Frontal cortex (tissue), 3 donors: ENCODE measurements at regions not wholly inside any gene's neighbourhood (a gene's known extent, or its start where the extent isn't known, plus 50 kb on each side); places are given as distances from the start of the nearest gene placed in this dataset.

ENCODE experiments used
- DNase-seq, 2 donors: peaks; one replicate each; pipeline ENCODE4 v3.0.0; 2012; ENCODE audit warnings: low spot score in 2 of 2
- FAIRE-seq: peaks from 2 replicates; lab custom pipeline; 2012; peaks lifted over from hg19 to GRCh38; lab: Jason Lieb, UNC
- donor health status: control.
- donor health status: control.
- donor health status: control.

DNA sequence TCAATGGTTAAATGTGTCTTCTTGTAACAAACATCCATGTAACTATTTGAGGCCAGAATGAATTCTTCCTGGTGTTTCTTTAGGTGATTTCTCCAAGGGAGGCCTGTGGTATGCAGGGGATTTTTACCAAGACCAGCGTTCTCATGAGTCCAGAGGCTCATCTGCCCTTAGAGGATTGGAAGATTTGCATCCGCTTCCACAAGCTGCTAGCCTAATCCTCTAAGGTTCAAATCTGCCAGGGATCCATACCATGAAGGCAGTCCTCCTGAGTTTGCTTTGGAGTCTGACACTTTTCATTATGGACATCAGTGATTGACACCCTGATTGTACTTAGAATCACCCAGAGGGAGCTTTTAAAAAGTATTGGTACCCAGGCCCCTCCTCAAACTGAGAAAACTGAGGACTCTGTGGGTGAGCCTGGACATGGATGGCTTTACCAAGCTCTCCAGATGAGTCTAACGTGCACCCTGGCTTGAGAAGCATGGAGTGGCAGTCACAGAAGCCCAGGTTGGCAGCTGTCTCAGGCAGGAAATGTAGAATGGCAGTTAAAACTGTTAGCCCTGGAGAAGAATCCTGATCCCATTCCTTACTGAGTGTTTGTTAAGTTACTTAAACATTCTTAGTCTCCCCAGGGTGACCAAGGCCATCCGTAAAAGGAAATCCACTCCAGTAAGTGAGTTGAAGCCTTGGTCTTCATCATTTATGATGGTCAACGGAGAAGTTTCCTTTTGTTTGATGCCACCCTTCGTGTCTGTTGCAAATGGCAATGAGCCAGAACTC, 95.3 kb upstream of the RMDN2 start:
- DNase-seq (no peak), FAIRE-seq (no peak)

DNA sequence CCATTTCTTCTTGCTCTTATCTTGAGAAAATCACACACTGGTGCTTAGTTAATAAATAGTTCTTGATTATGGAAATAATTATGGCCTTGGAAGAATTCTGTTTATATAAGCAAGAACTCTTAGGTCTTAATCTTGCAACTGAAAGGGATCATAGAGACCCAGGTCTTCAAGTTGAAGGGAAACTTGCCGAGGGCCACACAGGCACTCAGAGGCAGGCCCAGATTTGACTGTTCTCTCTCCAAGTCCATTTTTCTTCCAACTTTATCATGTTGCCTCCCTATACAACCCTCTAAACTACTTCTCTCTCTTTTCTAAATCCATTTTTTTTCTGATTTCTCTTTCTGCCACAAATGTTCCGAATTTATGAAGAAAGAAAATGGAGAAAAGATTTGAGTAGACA, 94.5 kb upstream of the RMDN2 start:
- FAIRE-seq (no peak), DNase-seq (no peak)

DNA sequence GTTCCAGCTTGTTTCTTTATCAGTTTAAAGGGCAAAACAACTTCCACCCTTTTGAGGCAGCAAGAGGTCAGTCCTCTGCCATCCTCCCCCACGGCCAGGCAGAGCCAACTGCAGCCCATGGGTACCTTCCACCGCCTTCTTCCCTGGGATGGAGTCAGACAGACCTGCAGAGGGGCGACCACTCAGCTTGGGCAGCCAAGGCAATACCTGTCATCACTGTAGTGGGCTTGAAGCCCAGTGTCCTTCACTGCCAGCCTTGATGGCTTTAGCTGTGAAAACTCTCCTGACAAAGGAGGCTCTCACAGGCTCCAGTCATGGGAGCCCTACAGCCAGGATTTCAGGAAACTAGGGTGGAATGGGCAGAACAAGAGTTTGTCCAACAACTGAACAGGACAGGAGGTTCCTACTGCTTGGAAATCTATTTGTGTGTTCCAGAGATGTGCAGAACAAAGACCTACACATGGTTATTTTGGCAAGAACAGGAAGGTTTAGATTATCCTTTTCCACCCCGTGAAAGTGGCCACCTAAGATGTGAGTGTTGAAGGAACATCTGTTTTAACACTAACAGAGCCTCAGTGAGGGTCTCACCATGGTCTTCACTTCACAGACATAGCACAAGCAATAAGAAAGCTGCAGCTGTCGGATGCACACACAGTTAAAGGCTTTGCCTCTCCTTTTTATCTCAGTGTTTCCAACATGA, 93.9 kb upstream of the RMDN2 start:
- FAIRE-seq (no peak), DNase-seq (no peak)

DNA sequence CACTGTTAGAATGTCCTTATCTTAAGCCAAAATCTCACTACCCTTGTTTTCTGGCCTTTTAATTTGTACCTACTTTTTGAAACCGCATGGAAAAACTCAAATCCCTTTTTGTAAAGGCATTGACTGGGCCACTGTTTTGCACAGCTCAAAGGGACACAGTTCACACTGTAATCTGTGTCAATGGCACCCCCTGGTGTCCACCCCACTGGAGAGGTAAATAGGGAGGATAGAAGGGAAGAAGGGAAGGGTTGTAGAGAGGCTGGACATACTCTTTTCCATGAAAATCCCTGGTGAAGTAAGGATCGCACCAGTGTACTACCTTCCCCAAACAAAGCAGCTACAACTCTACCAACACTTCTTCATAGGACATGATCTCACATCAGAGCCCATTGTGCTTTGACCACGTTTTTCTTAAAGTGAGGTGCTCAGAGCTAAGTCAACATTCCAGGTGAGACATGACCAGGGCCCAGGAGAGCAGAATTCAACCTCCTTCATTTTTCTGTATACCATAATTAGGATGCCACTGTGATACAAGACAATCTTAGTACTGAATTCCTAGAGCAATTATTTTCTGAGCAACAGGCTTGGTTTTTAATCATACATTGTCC, 92.4 kb upstream of the RMDN2 start:
- peak; percentile 16 to 51 for DNase-seq
- no peak for FAIRE-seq

DNA sequence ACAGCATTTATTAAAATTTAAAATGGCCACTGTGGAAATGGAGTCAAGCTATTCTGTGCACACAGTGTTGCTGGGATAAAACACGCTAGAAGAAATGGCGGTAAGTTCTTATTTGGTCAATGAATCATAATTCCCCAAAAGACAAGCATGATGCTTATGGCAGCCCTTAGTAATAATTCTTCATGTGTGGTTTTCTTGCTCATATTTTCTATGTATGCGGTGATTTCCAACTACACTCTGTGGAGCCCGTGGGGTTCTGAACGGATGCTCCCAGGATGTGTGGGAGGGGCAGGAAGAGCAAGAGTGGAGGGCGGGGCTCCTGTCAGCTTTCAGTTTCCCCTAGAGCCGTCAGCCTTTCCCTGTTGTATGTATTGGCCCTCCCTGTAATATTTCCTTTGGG, 91.7 kb upstream of the RMDN2 start:
- DNase-seq: no peak
- no peak for FAIRE-seq

DNA sequence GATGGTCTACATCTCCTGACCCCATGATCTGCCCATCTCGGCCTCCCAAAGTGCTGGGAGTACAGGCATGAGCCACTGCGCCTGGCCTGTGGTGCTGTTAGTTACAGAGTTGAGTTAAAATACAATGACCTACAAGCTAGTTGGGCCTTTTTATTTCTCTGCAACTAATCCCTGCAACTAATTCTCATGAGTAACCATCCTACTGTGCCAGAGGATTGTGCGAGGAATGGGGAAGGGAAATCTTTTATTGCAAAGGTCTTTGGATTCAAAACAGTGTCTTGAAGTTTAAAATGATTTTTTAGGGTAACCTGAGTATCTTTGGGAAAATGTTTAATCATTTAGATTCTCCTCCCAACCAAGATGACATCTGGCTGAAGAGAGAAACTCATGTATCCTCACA, 88.8 kb upstream of the RMDN2 start:
- no peak for FAIRE-seq
- DNase-seq: no peak

DNA sequence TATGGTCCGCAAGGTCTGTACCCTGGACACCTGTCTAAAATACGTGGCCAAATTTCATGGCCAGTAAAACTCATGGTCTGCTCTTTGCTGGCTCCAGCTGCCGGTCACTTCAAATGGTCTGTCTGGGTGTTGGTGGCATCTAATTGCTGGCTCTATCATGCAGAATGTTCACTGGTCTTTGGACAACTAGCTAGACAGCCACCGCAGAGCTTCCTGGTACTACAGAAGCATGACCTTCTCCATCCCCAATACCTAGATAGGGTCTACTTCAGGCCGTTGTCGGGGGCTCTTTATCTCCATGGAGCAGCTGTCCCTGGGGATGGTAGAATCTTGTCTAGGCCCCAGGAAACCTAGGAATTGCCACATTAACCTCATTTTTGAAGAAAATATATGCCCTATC, 88.4 kb upstream of the RMDN2 start:
- no peak for FAIRE-seq
- no peak for DNase-seq

DNA sequence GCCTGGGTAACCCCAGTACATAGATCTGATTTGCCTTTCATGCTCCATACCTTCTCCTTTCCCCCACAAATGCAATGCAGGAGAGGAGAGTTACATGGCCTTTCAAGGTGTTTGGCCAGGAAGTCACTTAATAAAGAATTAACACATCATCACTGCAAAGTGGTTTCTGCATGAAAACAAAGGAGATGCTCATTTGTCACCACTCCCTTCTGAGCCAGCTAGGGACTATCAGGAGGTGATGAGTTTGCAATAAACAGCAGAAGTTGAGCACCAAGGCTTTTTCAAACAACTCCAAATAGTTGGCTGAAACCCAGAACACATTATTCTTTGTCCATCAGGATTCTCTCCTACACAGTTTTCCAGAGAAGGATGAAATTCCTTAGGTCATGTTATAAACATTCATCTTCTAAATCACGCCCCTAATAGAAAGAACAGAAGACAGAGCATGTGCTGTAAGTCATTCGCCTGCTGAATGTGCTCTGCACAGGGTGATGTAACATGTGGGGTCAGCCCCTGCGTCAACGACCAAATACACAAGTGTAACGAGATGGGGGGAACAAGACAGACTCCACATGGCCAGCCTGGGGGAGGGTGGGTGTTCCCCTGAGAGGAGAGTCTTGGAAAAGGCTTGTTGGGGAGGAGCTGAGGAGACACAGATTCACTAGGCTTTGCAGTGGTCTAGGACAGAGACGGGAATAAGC, 87.3 kb upstream of the RMDN2 start:
- DNase-seq (no peak), FAIRE-seq (no peak)

DNA sequence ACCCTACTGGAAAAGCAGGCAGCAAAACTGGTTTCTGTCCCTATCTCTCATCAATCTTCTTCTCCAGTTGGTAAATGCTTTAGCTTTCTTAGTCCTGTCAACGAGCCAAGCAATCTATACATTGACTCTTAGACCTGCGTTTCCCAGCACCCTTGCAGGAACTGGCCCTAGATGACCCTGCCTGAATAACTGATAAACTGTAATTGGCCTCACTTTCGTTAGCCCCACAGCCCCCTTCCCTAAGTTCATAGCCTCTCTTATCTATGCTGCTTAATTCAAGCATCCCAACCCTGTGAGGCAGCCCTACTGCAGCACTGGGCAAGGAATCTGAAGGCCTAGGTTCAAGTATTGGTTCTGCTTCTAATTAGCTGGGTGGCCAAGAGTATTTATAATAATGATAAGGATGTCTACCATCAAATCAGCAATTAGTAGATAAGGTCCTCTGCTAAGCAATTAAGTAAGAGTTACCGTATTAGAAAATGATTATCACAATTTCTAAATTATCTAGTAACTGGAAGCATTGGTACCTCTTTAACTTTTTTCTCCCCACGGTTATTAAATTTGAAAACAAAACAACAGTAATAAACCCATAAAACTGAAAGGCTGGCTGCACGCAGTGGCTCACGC, 86.4 kb upstream of the RMDN2 start:
- FAIRE-seq: no peak

DNA sequence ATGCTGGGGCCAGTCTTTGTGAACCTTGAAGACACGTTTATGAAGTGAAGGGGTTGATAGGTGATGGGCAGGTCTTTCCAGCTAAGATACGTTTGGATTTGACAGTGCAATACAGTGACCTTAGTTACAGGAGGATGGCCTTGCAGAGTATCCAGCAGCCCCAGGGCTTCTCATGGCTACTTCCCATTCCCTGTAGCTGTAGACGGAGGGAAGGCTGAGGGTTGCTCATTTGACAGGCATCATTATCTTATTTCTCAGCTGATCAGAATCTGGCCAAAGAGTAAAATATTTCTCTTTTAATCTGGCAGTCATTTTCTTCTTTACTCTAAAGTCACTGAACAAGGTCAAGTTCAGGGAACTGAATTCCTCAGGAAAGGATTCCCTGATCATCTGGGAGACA, 85.1 kb upstream of the RMDN2 start:
- FAIRE-seq (no peak), DNase-seq (no peak)

More for the DNA sequence above, 86.4 kb upstream of the RMDN2 start:
- no peak for DNase-seq

DNA sequence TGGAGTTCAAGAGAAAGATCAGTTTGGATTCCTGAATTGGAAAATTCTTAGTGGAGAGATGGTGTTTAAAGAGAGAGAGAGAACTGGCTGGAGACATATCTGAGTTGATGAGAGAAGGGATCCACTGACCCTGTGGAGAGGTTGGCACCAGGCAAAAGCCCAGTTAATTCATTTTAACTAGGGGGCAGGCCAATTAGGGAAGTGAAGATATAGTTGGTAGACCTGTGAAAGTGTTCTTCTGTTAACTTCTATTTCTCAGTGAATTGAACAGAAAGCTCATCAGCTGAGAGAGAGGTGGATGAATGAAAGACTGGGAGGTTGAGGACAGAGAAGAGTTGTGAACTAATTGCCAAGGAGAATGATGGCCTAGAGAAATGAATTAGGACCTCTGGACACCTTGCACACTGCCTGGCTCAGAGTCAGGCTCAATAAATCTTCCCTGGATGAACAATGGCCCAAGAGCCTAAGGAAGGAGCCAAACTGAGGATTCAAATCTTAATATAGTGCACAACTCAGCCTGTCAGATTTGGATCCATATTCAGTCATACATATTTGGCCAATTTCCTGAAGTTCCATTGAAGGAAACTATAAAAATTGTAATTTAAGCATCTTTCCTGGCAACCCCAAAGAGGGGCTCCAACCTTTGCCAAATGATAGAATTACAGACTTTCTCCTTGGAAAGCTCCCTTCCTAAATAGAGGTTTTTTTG, 82.2 kb upstream of the RMDN2 start:
- FAIRE-seq (no peak), DNase-seq (no peak)

DNA sequence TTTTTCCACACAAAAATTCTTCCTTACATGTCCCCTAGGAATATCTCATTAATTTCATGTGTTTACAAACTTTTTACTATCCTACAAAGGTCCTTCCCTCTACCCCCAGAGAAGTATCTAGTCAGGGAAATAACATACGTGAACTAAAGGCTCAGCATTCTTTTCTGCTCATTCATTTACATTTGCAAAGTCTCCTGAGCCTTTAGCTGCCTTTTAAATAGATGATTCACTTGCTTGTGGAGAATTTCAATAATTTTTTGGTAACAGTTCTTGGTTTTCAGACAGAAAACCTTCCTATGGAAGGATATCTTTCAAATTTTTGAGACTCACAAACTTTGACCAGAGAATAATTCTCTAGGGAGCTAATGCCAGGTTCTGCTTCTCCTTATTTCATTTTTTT, 81.5 kb upstream of the RMDN2 start:
- DNase-seq (no peak), FAIRE-seq (no peak)

DNA sequence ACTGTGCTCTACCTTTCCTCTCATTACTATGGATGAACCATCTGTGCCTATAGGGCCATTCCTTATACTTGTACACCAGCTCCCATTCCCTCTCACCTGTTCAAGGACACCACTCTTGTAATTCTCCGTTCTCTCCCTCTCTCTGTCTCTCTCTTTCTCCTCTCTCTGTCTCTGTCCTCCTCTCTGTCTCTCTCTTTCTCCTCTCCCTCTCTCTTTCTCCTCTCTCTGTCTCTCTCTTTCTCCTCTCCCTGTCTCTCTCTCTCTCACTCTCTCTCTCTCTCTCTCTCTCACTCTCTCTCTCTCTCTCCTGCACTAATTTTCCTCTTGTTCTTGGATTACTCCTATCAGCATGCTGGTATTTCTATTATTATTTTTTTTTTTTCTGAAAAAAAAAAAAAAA, 78.9 kb upstream of the RMDN2 start:
- FAIRE-seq (no peak), DNase-seq (no peak)

DNA sequence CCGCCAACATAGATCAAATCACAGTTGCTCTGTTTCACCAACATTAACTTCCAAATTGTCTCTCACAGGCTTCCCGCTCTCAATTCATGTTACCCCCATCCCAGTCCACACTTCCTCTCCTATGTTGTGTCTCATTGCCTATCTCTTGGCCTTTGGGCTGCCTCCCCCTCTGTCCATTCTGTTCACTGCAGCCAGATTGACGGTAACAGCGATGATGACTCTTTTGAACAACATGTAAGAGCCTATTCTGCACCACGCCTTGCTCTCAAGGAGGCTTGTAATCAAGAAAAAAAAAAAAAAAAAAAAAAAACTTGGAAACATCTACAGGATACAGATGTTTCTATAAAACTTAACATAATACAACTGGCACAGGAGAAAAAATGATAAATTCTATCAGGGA, 77.3 kb upstream of the RMDN2 start:
- FAIRE-seq: no peak
- DNase-seq: no peak

DNA sequence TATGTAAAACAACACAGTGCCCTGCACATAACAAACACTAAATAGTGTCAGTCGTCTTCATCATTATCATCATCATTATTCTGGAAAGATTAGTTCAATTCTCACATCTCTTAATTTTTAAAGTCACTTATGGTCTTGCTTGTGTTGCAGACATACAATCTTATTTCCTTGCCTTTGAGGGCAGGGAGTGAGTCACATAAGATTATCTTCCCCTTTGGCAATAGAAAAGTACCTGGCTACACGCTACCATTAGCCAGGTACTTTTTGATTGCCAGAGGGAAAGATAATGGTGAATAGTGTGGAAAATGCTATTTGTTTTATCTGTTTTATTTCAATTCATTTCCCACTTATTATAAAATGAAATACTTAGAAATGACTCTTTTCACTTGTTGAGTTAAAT, 76.6 kb upstream of the RMDN2 start:
- FAIRE-seq (no peak), DNase-seq (no peak)

DNA sequence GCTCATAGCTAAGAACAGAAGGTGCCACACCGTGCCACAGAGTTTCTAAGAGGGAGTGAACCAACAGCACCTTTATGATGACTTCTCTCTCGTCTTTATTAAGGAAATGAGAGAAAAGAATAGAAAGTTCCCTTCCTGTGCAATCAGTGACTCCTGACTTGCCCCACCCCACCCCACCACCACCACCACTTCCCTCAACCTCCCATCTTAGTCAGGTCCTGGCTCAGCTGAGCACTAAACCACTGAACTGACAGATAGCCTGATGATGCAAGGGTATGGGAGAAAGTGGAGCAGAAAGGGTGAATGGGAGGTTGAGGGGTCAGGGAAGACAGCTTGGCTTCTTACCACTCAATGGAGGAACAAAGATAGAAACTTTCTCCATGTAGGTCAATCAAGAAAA, 75.2 kb upstream of the RMDN2 start:
- DNase-seq (no peak), FAIRE-seq (no peak)

DNA sequence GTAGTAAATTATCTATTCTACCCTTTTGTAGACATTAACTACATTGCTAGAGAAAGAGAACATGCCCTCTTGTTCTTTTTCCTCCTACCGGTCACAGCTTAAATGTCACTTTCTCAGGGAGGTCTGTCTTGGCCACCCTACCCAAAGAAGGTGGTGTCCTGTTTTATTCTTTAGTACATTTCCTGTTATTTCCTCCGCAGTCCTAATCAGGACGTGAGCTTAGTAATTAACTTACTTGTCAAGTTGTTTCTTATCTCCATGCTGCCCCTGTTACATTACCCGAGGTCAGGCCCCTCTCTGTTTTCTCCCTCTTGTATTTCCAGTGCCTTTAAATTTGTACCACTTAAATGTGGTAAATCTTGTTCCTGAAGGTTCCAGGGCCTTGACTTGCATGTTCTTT, 73.7 kb upstream of the RMDN2 start:
- FAIRE-seq: no peak
- no peak for DNase-seq

DNA sequence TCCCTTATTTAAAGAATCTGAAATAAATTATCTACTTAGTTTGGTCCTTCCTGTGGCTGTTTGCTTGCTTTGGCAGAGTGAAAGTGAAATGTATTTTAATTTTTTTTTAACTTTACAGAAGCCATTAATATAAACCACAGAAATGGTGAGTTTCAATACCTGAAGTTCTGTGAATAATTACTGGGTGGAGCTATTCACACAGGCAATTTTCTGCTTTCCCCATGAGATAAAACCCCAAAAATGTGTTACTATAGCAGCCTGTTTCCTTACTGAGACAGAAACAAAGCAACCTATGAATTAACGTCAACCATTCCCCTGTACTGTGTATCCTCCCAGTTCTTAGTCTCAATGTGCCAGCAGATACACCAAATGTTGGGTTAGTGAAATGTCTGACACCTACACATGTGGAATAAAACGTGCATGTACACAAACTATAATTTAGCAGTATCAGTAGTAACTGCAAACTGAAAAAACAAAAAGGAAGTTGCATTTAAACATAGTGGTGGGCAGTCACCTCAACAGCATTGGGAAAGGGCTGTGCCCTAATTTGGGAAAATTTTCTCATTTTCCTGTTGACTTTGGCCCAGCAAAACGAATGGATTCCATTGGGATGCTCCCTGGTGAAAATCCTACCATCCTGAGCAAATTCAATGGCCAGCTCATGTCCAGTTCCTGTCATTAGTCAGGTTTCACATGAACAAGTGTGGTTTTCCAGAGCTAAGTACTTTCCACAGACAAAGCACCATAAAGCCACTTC, 73.1 kb upstream of the RMDN2 start:
- no peak for FAIRE-seq
- DNase-seq: no peak

DNA sequence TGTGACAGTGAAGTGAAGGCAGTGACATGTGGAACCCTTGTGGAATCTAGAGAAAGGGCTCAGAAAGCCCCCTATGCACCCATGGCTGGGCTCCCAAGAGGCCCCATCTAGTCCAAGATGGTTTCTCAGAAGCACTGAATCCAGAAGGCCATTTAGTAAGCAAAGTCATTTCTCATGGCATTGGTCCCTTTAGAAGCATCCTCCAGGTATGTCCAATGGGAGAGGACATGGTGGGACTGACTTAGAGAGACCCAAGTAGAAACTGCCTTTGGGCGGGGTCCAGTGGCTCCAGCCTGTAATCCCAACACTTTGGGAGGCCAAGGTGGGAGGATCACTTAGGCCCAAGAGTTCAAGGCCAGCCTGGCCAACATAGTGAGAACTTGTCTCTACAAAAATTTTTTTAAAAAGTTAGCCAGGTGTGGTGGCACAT, 72.5 kb upstream of the RMDN2 start:
- DNase-seq (no peak), FAIRE-seq (no peak)
